MCF 10A (cell line): ENCODE measurements at regions not wholly inside any gene's neighbourhood (a gene's known extent, or its start where the extent isn't known, plus 50 kb on each side); places are given as distances from the start of the nearest gene placed in this dataset.

Experiments used
- BruUV-seq: library from RNA; stranded (reverse); fragments of 400-500 nt; replicated peaks from 2 replicates; lab custom pipeline; 2021; lab: Mats Ljungman, UMichigan
- CTCF ChIA-PET: fragments of 300-600 bp; sonication (Branson Sonifier 250); formaldehyde crosslinking; extraction: SDS; loops from one replicate; lab custom pipeline; 2021; ENCODE audit warnings: antibody characterized with exemption, inconsistent platforms; lab: Yijun Ruan, JAX
- POLR2A ChIA-PET: fragments of 300-600, 350-650 bp; sonication (Branson Sonifier 250); formaldehyde crosslinking; extraction: SDS; loops from one replicate; lab custom pipeline; 2020; ENCODE audit warnings: antibody characterized with exemption, inconsistent platforms; lab: Yijun Ruan, JAX
- DNase-seq: peaks from one replicate; pipeline ENCODE4 v3.0.0-alpha.2; 2018; ENCODE audit not compliant: unreplicated experiment
- H3K27ac Mint-ChIP-seq: one replicate; pipeline ENCODE4 v1.8.0; 2022; ENCODE audit warnings: mild to moderate bottlenecking, low read depth, mixed read lengths; ENCODE audit not compliant: unreplicated experiment
- H3K27me3 Mint-ChIP-seq: one replicate; pipeline ENCODE4 v1.8.0; 2022; ENCODE audit warnings: mixed read lengths; ENCODE audit not compliant: insufficient read depth, unreplicated experiment
- H3K36me3 Mint-ChIP-seq: one replicate; pipeline ENCODE4 v1.8.0; 2022; ENCODE audit warnings: mild to moderate bottlenecking, moderate library complexity, mixed read lengths; ENCODE audit not compliant: insufficient read depth, unreplicated experiment
- H3K4me1 Mint-ChIP-seq: one replicate; pipeline ENCODE4 v1.8.0; 2022; ENCODE audit warnings: mixed read lengths; ENCODE audit not compliant: insufficient read depth, unreplicated experiment
- H3K4me3 Mint-ChIP-seq: one replicate; pipeline ENCODE4 v1.8.0; 2022; ENCODE audit warnings: mild to moderate bottlenecking, moderate library complexity, mixed read lengths; ENCODE audit not compliant: unreplicated experiment
- H3K9me3 Mint-ChIP-seq: one replicate; pipeline ENCODE4 v1.8.0; 2022; ENCODE audit warnings: mixed read lengths; ENCODE audit not compliant: unreplicated experiment
- CTCF ChIP-seq: fragments of 200-600 bp; IDR thresholded peaks from one replicate; pipeline ENCODE4 v1.8.0; 2022; ENCODE audit warnings: antibody characterized with exemption, mild to moderate bottlenecking; ENCODE audit not compliant: unreplicated experiment
- intact Hi-C: fragments of 100-400 bp; cut with micrococcal nuclease; formaldehyde crosslinking; loops from 2 replicates; pipeline ENCODE4 v1.14.1; 2022

- BruUV-seq, result no TSS peak
- Mint-ChIP-seq H3K27ac (no peak overlapping the region), H3K9me3 (no peaks in the 10 kb centered on the region), H3K4me3 (no peak overlapping the region), H3K4me1 (no peaks in the 10 kb centered on the region), H3K36me3 (no peaks in the 10 kb centered on the region), H3K27me3 (no peaks in the 10 kb centered on the region)
- ChIA-PET CTCF (interaction anchor here (1.6 kb wide), 1 partner anchor 19 kb away, joined by 4 read pairs; no protein-coding TSS in a partner anchor), POLR2A (interaction anchor here (0.6 kb wide), 1 partner anchor 890 kb away, joined by 3 read pairs; no protein-coding TSS in a partner anchor)
- no peak for DNase-seq
- no peak for TF ChIP-seq CTCF
- intact Hi-C loops, result no loop called here
These were observed 2660.1 kb upstream of the PCDH20 start for GRCh38 chr13:64075543-64076271.

GRCh38 chr13:64074971-64075474, 2659.4 kb upstream of the PCDH20 start:
- DNase-seq, result no peak
- Mint-ChIP-seq H3K9me3 (no peaks in the 10 kb centered on the region), H3K4me3 (no peak overlapping the region), H3K36me3 (no peaks in the 10 kb centered on the region), H3K4me1 (no peaks in the 10 kb centered on the region), H3K27me3 (no peaks in the 10 kb centered on the region), H3K27ac (no peak overlapping the region)
- TF ChIP-seq CTCF, result no peak
- BruUV-seq, result no TSS peak
- intact Hi-C loops, result no loop called here
- POLR2A ChIA-PET, result interaction anchor here (0.6 kb wide), 1 partner anchor 889 kb away, joined by 3 read pairs; no protein-coding TSS in a partner anchor
- CTCF ChIA-PET, result interaction anchor here (1.6 kb wide), 1 partner anchor 19 kb away, joined by 4 read pairs; no protein-coding TSS in a partner anchor

GRCh38 chr13:64073203-64073602, 2657.6 kb upstream of the PCDH20 start:
- Mint-ChIP-seq H3K4me3 (no peak overlapping the region), H3K27me3 (no peaks in the 10 kb centered on the region), H3K4me1 (no peaks in the 10 kb centered on the region), H3K9me3 (no peaks in the 10 kb centered on the region), H3K27ac (no peak overlapping the region), H3K36me3 (no peaks in the 10 kb centered on the region)
- intact Hi-C loops, result no loop called here
- DNase-seq, result no peak
- POLR2A ChIA-PET, result no interaction called here
- CTCF ChIA-PET, result no interaction called here
- BruUV-seq, result no TSS peak
- TF ChIP-seq CTCF, result no peak

- CTCF ChIA-PET, result no interaction called here
- POLR2A ChIA-PET, result no interaction called here
- Mint-ChIP-seq H3K4me3 (no peak overlapping the region), H3K27me3 (no peaks in the 10 kb centered on the region), H3K4me1 (no peaks in the 10 kb centered on the region), H3K9me3 (no peaks in the 10 kb centered on the region), H3K36me3 (no peaks in the 10 kb centered on the region), H3K27ac (no peak overlapping the region)
- no peak for DNase-seq
- TF ChIP-seq CTCF, result no peak
- intact Hi-C loops, result no loop called here
- BruUV-seq, result no TSS peak
These were observed 2655.7 kb upstream of the PCDH20 start for GRCh38 chr13:64071352-64071751.
